ENCODE measurements at regions not wholly inside any gene's neighbourhood (a gene's known extent, or its start where the extent isn't known, plus 50 kb on each side); places are given as distances from the start of the nearest gene placed in this dataset.

GRCh38 chrY:16834696-16835095 lies 1045.3 kb downstream of the CDY2B start:
- TF ChIP-seq CBX8 (IDR thresholded peaks at IDR 0.05; ENCODE audit: borderline replicate concordance, low read depth, low read length) = no peak
- no peak for TF ChIP-seq CTBP2 (IDR thresholded peaks at IDR 0.05; ENCODE audit: borderline replicate concordance, insufficient read depth, insufficient read length, low read length)
- TF ChIP-seq GTF2F1 (IDR thresholded peaks at IDR 0.05; ENCODE audit: borderline replicate concordance, low read depth, low read length) = no peak
- TF ChIP-seq SP1 (IDR thresholded peaks at IDR 0.05; ENCODE audit: low read depth, low read length) = no peak
- TF ChIP-seq ZNF274 (IDR thresholded peaks at IDR 0.05; ENCODE audit: borderline replicate concordance, extremely low read depth, low read length) = no peak
- no peak for TF ChIP-seq CBX5 (IDR thresholded peaks at IDR 0.05; ENCODE audit: low read depth, low read length)
- no peak for TF ChIP-seq HDAC2 (IDR thresholded peaks at IDR 0.05; ENCODE audit: borderline replicate concordance in 1 of 2, low read depth in 2 of 2, low read length in 2 of 2)
- no peak for TF ChIP-seq RFX5 (IDR thresholded peaks at IDR 0.05; ENCODE audit: borderline replicate concordance, low read depth, low read length)
- H3K9me3 ChIP-seq (ENCODE audit: insufficient read depth in 2 of 2, low read depth in 1 of 2, low read length in 1 of 2) = no peaks in the 10 kb centered on the region
- no peak overlapping the region for H2BK20ac ChIP-seq (ENCODE audit: low read length)
- H2BK5ac ChIP-seq (ENCODE audit: low read depth, low read length) = no peak overlapping the region
- no peak overlapping the region for H2BK12ac ChIP-seq (ENCODE audit: low read depth, low read length)
- H2BK15ac ChIP-seq (ENCODE audit: low read length) = no peak overlapping the region
- no peaks in the 10 kb centered on the region for H3K4me1 ChIP-seq (replicated peaks in 1 of 4; ENCODE audit: control insufficient read depth in 3 of 4, insufficient read depth in 4 of 4, low read length in 3 of 4)
- no peak overlapping the region for H3K4me2 ChIP-seq (ENCODE audit: insufficient read depth in 1 of 2, low read depth in 2 of 2, low read length in 2 of 2)
- CTCF ChIA-PET (ENCODE audit: partially characterized antibody) = no interaction called here
- no peaks in the 10 kb centered on the region for H3K79me2 ChIP-seq (ENCODE audit: control insufficient read depth in 1 of 2, insufficient read depth in 2 of 2, low read length in 2 of 2)
- H3K56ac ChIP-seq (replicated peaks; ENCODE audit: insufficient read length, low read depth, low read length) = no peak overlapping the region
- no peak for FAIRE-seq
- no peak overlapping the region for H2AFZ ChIP-seq (ENCODE audit: low read length)
- H4K20me1 ChIP-seq (replicated peaks in 1 of 2; ENCODE audit: control insufficient read depth in 1 of 2, insufficient read depth in 2 of 2, low read length in 2 of 2) = no peaks in the 10 kb centered on the region
- no peak overlapping the region for H3K4ac ChIP-seq (replicated peaks; ENCODE audit: insufficient read length, low read depth, low read length)
- H3K79me1 ChIP-seq (ENCODE audit: low read depth, low read length) = no peaks in the 10 kb centered on the region
- H3K23me2 ChIP-seq (ENCODE audit: low read depth, low read length) = no peaks in the 10 kb centered on the region
- H3K36me3 ChIP-seq (ENCODE audit: control insufficient read depth in 2 of 4, insufficient read depth in 4 of 4, low read length in 3 of 4) = no peaks in the 10 kb centered on the region
- no peak overlapping the region for H2AK5ac ChIP-seq (ENCODE audit: low read depth, low read length)
- no peak overlapping the region for H3K18ac ChIP-seq (ENCODE audit: extremely low read depth, low read length)
- H2BK120ac ChIP-seq (replicated peaks; ENCODE audit: low read depth, low read length) = no peak overlapping the region
- no peak overlapping the region for H3K4me3 ChIP-seq (ENCODE audit: extremely low read depth in 1 of 4, insufficient read depth in 2 of 4, low read depth in 3 of 4, low read length in 4 of 4)
- no peak overlapping the region for H3K27ac ChIP-seq (ENCODE audit: low read depth, low read length)
- no peak overlapping the region for H4K5ac ChIP-seq (ENCODE audit: insufficient read length, low read depth, low read length)
- H3K23ac ChIP-seq (ENCODE audit: insufficient read length) = no peak overlapping the region
- DNase-seq (ENCODE audit: low read depth in 1 of 2, low spot score in 2 of 2) = no peak
- no peak overlapping the region for H3K14ac ChIP-seq (ENCODE audit: insufficient read length)
- 100% methylated on average over 3 of the region's 6 CpGs; no CpG with 5 or more reads in 1 of the 2 experiments for WGBS, 2 experiments (ENCODE audit: extremely low coverage in 1 of 2, insufficient coverage in 1 of 2, insufficient read length in 1 of 2, insufficient replicate concordance in 2 of 2, low coverage in 1 of 2, low lambda C conversion rate in 2 of 2, missing lambda C conversion rate in 1 of 2)
- H3K27me3 ChIP-seq (replicated peaks in 1 of 4; ENCODE audit: control insufficient read depth in 3 of 4, extremely low read depth in 1 of 4, insufficient read depth in 3 of 4, low read length in 3 of 4) = no peaks in the 10 kb centered on the region
- H4K8ac ChIP-seq (ENCODE audit: extremely low read depth, insufficient read depth, low read length) = no peak overlapping the region
- H4K91ac ChIP-seq (replicated peaks; ENCODE audit: insufficient read length, low read length) = no peak overlapping the region
- POLR2A ChIA-PET (ENCODE audit: partially characterized antibody) = no interaction called here
- no peak overlapping the region for H3K9ac ChIP-seq (replicated peaks in 1 of 4; ENCODE audit: extremely low read depth in 1 of 4, low read depth in 3 of 4, low read length in 3 of 4)
